Keratinocyte (primary cell): ENCODE measurements at regions not wholly inside any gene's neighbourhood (a gene's known extent, or its start where the extent isn't known, plus 50 kb on each side); places are given as distances from the start of the nearest gene placed in this dataset.

Experiments used
- DNase-seq: peaks from one replicate; pipeline ENCODE4 v3.0.0-alpha.2; 2011; ENCODE audit warnings: low read depth, missing footprints, low spot score
- FAIRE-seq: peaks from 2 replicates; lab custom pipeline; 2011; peaks lifted over from hg19 to GRCh38; lab: Jason Lieb, UNC
- H2AFZ ChIP-seq: 2 replicates; pipeline ENCODE4 v1.6.0; 2012; ENCODE audit warnings: low read length, control low read depth, inconsistent platforms; ENCODE audit not compliant: control insufficient read depth
- H3K27ac ChIP-seq: 2 replicates; pipeline ENCODE4 v1.5.1; 2011; ENCODE audit warnings: low read length; ENCODE audit not compliant: control insufficient read depth, insufficient read depth
- H3K27me3 ChIP-seq: 3 replicates; pipeline ENCODE4 v1.6.0; 2011; ENCODE audit warnings: low read length; ENCODE audit not compliant: control insufficient read depth, insufficient read depth; ENCODE audit errors: extremely low read depth
- H3K36me3 ChIP-seq, 2 experiments: 2 replicates in 1 of 2; 3 replicates in 1 of 2; pipeline ENCODE4 v1.5.1; 2011; ENCODE audit warnings: low read length in 2 of 2, mild to moderate bottlenecking in 1 of 2; ENCODE audit not compliant: control insufficient read depth in 2 of 2, insufficient read depth in 2 of 2; ENCODE audit errors: extremely low read depth in 1 of 2
- H3K4me1 ChIP-seq: 3 replicates; pipeline ENCODE4 v1.5.1; 2011; ENCODE audit warnings: low read length; ENCODE audit not compliant: control insufficient read depth, insufficient read depth; ENCODE audit errors: extremely low read depth
- H3K4me2 ChIP-seq: 3 replicates; pipeline ENCODE4 v1.6.0; 2011; ENCODE audit warnings: low read depth, low read length; ENCODE audit not compliant: control insufficient read depth, insufficient read depth; ENCODE audit errors: extremely low read depth
- H3K4me3 ChIP-seq, 3 experiments: fragments of 200-600 bp in 1 of 3; sonication (generic) in 1 of 3; 2 replicates in 2 of 3; 3 replicates in 1 of 3; pipeline ENCODE4 v1.5.1; 2011 to 2016; ENCODE audit warnings: low read length in 3 of 3, mild to moderate bottlenecking in 3 of 3, control low read depth in 2 of 3, inconsistent platforms in 1 of 3, low read depth in 1 of 3, mixed read lengths in 1 of 3, mixed run types in 1 of 3, moderate library complexity in 1 of 3; ENCODE audit not compliant: control insufficient read depth in 2 of 3, insufficient read depth in 2 of 3; ENCODE audit errors: extremely low read depth in 1 of 3
- H3K79me2 ChIP-seq: 2 replicates; pipeline ENCODE4 v1.6.0; 2012; ENCODE audit warnings: low read length; ENCODE audit not compliant: control insufficient read depth, insufficient read depth
- H3K9ac ChIP-seq: 3 replicates; pipeline ENCODE4 v1.6.0; 2011; ENCODE audit warnings: low read length; ENCODE audit not compliant: control insufficient read depth, insufficient read depth; ENCODE audit errors: extremely low read depth
- H3K9me1 ChIP-seq: 3 replicates; pipeline ENCODE4 v1.6.0; 2011; ENCODE audit warnings: low read length; ENCODE audit not compliant: control insufficient read depth, insufficient read depth; ENCODE audit errors: extremely low read depth
- H3K9me3 ChIP-seq: 2 replicates; pipeline ENCODE4 v1.5.1; 2012; ENCODE audit warnings: low read depth, low read length; ENCODE audit not compliant: control insufficient read depth
- H4K20me1 ChIP-seq: 3 replicates; pipeline ENCODE4 v1.6.0; 2011; ENCODE audit warnings: low read length; ENCODE audit not compliant: control insufficient read depth, insufficient read depth; ENCODE audit errors: extremely low read depth
- EZH2 ChIP-seq: IDR thresholded peaks from one replicate; pipeline ENCODE4 v1.6.1; 2012; ENCODE audit warnings: inconsistent platforms, mild to moderate bottlenecking, low read length, moderate library complexity
- dilution Hi-C: fragments of 300-500 bp; cut with MboI; formaldehyde crosslinking; loops from one replicate; pipeline ENCODE4 v1.7.0; 2020; ENCODE audit warnings: low sequenced_read_pairs; ENCODE audit not compliant: extremely low pct_ligation_motif_present
- TF ChIP-seq, protein P1 (sequence below), 3 experiments: IDR thresholded peaks in 1 of 3; conservative IDR thresholded peaks in 1 of 3; optimal IDR thresholded peaks in 1 of 3; 2 replicates in 2 of 3; 3 replicates in 1 of 3; pipeline versions ENCODE3 to v1.5.1; 2011; ENCODE audit warnings: low read length in 3 of 3, mild to moderate bottlenecking in 3 of 3, moderate library complexity in 2 of 3, control low read depth in 1 of 3, inconsistent platforms in 1 of 3; ENCODE audit not compliant: insufficient read depth in 2 of 3; ENCODE audit errors: extremely low read depth in 1 of 3

GRCh38 chr9:134980516-134980915 is 62.8 kb upstream of the FCN1 start:
- H4K20me1 ChIP-seq = no peaks in the 10 kb centered on the region
- no peak overlapping the region for H3K9ac ChIP-seq
- H3K4me3 ChIP-seq = no peak overlapping the region
- no peaks in the 10 kb centered on the region for H3K4me1 ChIP-seq
- no peaks in the 10 kb centered on the region for H3K9me1 ChIP-seq
- dilution Hi-C loops = no loop called here
- no peak for TF ChIP-seq EZH2
- TF ChIP-seq, protein P1, sequence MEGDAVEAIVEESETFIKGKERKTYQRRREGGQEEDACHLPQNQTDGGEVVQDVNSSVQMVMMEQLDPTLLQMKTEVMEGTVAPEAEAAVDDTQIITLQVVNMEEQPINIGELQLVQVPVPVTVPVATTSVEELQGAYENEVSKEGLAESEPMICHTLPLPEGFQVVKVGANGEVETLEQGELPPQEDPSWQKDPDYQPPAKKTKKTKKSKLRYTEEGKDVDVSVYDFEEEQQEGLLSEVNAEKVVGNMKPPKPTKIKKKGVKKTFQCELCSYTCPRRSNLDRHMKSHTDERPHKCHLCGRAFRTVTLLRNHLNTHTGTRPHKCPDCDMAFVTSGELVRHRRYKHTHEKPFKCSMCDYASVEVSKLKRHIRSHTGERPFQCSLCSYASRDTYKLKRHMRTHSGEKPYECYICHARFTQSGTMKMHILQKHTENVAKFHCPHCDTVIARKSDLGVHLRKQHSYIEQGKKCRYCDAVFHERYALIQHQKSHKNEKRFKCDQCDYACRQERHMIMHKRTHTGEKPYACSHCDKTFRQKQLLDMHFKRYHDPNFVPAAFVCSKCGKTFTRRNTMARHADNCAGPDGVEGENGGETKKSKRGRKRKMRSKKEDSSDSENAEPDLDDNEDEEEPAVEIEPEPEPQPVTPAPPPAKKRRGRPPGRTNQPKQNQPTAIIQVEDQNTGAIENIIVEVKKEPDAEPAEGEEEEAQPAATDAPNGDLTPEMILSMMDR (optimal IDR thresholded peaks at IDR 0.05 in 1 of 3, IDR thresholded peaks at IDR 0.05 in 1 of 3, conservative IDR thresholded peaks at IDR 0.05 in 1 of 3; ENCODE audit: extremely low read depth in 1 of 3, insufficient read depth in 2 of 3, low read length in 3 of 3) = no peak
- FAIRE-seq (no peak), DNase-seq (no peak)
- no peaks in the 10 kb centered on the region for H3K9me3 ChIP-seq
- no peaks in the 10 kb centered on the region for H3K79me2 ChIP-seq
- no peak overlapping the region for H3K27ac ChIP-seq
- no peak overlapping the region for H3K4me2 ChIP-seq
- no peaks in the 10 kb centered on the region for H3K36me3 ChIP-seq
- no peaks in the 10 kb centered on the region for H3K27me3 ChIP-seq
- no peak overlapping the region for H2AFZ ChIP-seq

- dilution Hi-C loops = no loop called here
- no peak for DNase-seq
- no peaks in the 10 kb centered on the region for H3K27me3 ChIP-seq
These were observed 63.3 kb upstream of the FCN1 start for GRCh38 chr9:134980991-134981390.

More at GRCh38 chr9:134980991-134981390, 63.3 kb upstream of the FCN1 start:
- H4K20me1 ChIP-seq = no peaks in the 10 kb centered on the region
- H2AFZ ChIP-seq = no peak overlapping the region
- H3K9ac ChIP-seq = no peak overlapping the region
- H3K27ac ChIP-seq = no peak overlapping the region
- no peaks in the 10 kb centered on the region for H3K9me3 ChIP-seq
- H3K36me3 ChIP-seq = no peaks in the 10 kb centered on the region
- no peak for FAIRE-seq
- H3K9me1 ChIP-seq = no peaks in the 10 kb centered on the region
- no peak overlapping the region for H3K4me2 ChIP-seq
- H3K4me1 ChIP-seq = no peaks in the 10 kb centered on the region
- no peaks in the 10 kb centered on the region for H3K79me2 ChIP-seq
- TF ChIP-seq, protein P1 (optimal IDR thresholded peaks at IDR 0.05 in 1 of 3, IDR thresholded peaks at IDR 0.05 in 1 of 3, conservative IDR thresholded peaks at IDR 0.05 in 1 of 3; ENCODE audit: extremely low read depth in 1 of 3, insufficient read depth in 2 of 3, low read length in 3 of 3) = no peak
- H3K4me3 ChIP-seq = no peak overlapping the region
